HTR-8/SVneo (cell line): ENCODE measurements at regions not wholly inside any gene's neighbourhood (a gene's known extent, or its start where the extent isn't known, plus 50 kb on each side); places are given as distances from the start of the nearest gene placed in this dataset.
A peak's percentile ranks its signal among the peaks of the same experiment; 100 is the strongest.
"Not testable (repeated sequence)": the region's sequence is repeated elsewhere in the genome, so short reads cannot be mapped to it uniquely, and the experiment has no call there.

Experiments used
- DNase-seq: peaks from one replicate; pipeline ENCODE4 v3.0.0; 2011; ENCODE audit warnings: low spot score, mixed read lengths; ENCODE audit not compliant: insufficient read length
- FAIRE-seq: peaks from 2 replicates; lab custom pipeline; 2011; peaks lifted over from hg19 to GRCh38; lab: Jason Lieb, UNC

- FAIRE-seq, result no peak
Measured at GRCh38 chr7:19318287-19318686, 173.1 kb upstream of the FERD3L start.

GRCh38 chr7:19317461-19317860, 172.2 kb upstream of the FERD3L start:
- no peak for FAIRE-seq
- no peak for DNase-seq

More at GRCh38 chr7:19318287-19318686, 173.1 kb upstream of the FERD3L start:
- no peak for DNase-seq

GRCh38 chr7:19312416-19312815, 167.2 kb upstream of the FERD3L start:
- DNase-seq, result no peak

GRCh38 chr7:19307554-19307953, 162.3 kb upstream of the FERD3L start:
- FAIRE-seq (no peak), DNase-seq (no peak)

More at GRCh38 chr7:19312416-19312815, 167.2 kb upstream of the FERD3L start:
- no peak for FAIRE-seq

- DNase-seq (no peak), FAIRE-seq (no peak)
Measured at GRCh38 chr7:19305698-19306097, 160.5 kb upstream of the FERD3L start.

GRCh38 chr7:19304086-19304485, 158.9 kb upstream of the FERD3L start:
- FAIRE-seq (no peak), DNase-seq (no peak)

GRCh38 chr7:19302731-19303130, 157.5 kb upstream of the FERD3L start:
- DNase-seq (no peak), FAIRE-seq (no peak)

- FAIRE-seq, result no peak
- no peak for DNase-seq
Measured at GRCh38 chr7:19296617-19297016, 151.4 kb upstream of the FERD3L start.

GRCh38 chr7:19295376-19295775, 150.2 kb upstream of the FERD3L start:
- DNase-seq (no peak), FAIRE-seq (no peak)

GRCh38 chr7:19294619-19295018, 149.4 kb upstream of the FERD3L start:
- DNase-seq, result peak; percentile 7
- FAIRE-seq, result no peak

- DNase-seq, result no peak
- FAIRE-seq, result no peak
Measured at GRCh38 chr7:19293431-19293830, 148.2 kb upstream of the FERD3L start.

GRCh38 chr7:19290968-19291367, 145.7 kb upstream of the FERD3L start:
- FAIRE-seq, result no peak
- no peak for DNase-seq

GRCh38 chr7:19290066-19290465, 144.8 kb upstream of the FERD3L start:
- DNase-seq (no peak), FAIRE-seq (no peak)

GRCh38 chr7:19284596-19285300, 139.5 kb upstream of the FERD3L start:
- no peak for FAIRE-seq

GRCh38 chr7:19284136-19284535, 138.9 kb upstream of the FERD3L start:
- no peak for DNase-seq
- FAIRE-seq, result no peak

More at GRCh38 chr7:19284596-19285300, 139.5 kb upstream of the FERD3L start:
- no peak for DNase-seq

- no peak for FAIRE-seq
- no peak for DNase-seq
Measured at GRCh38 chr7:19275000-19275399, 129.8 kb upstream of the FERD3L start.

- DNase-seq, FAIRE-seq: not testable (repeated sequence)
Measured at GRCh38 chr7:19272329-19272728, 127.1 kb upstream of the FERD3L start.

- FAIRE-seq (no peak), DNase-seq (no peak)
Measured at GRCh38 chr7:19269301-19269700, 124.1 kb upstream of the FERD3L start.

- FAIRE-seq (no peak), DNase-seq (no peak)
Measured at GRCh38 chr7:19268737-19269136, 123.5 kb upstream of the FERD3L start.

- FAIRE-seq (no peak), DNase-seq (no peak)
Measured at GRCh38 chr7:19262826-19263225, 117.6 kb upstream of the FERD3L start.

- no peak for DNase-seq
- FAIRE-seq, result no peak
Measured at GRCh38 chr7:19249281-19249680, 104.1 kb upstream of the FERD3L start.

- FAIRE-seq (no peak), DNase-seq (no peak)
Measured at GRCh38 chr7:19248681-19249080, 103.5 kb upstream of the FERD3L start.
